ENCODE measurements at regions not wholly inside any gene's neighbourhood (a gene's known extent, or its start where the extent isn't known, plus 50 kb on each side); places are given as distances from the start of the nearest gene placed in this dataset.

DNA sequence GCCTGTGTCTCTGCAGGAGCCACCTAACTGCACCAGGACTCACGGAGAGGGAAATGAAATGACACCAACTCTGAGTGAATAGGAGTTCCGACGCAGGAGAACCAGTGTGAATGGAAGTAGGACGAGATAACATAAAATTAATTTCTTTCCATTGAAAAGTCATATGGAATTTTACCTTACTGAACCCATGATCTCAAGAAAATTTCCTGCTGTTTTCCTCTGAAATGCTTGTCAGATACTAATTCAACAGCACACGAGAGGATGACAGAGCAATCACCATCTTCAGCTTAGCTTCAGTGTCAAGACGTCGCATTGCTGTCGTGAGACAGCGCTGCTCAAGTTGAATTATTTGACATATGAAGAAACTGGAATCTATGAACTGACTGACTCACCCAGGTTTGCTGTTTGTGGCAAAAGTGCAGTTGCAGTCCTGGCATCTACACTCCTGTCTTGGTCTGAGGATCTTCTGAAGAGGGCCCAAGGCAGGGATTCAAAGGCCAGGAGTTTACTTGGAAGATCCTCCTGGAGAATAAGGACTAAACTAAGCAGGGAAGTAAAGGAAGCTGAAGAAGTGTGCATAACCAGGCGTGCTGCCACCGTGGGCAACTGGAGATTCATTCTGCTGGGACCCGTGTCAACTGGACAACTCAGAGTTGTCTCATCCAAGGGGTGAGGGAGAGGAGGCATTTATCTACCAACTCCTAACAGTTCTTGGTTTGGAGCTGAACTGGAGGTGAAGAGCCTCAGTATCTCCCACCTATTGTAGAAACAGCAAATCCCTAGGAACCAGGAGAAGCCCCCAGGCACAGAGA is 214.4 kb upstream of the IRS2 start:
- TF ChIP-seq, protein P1, sequence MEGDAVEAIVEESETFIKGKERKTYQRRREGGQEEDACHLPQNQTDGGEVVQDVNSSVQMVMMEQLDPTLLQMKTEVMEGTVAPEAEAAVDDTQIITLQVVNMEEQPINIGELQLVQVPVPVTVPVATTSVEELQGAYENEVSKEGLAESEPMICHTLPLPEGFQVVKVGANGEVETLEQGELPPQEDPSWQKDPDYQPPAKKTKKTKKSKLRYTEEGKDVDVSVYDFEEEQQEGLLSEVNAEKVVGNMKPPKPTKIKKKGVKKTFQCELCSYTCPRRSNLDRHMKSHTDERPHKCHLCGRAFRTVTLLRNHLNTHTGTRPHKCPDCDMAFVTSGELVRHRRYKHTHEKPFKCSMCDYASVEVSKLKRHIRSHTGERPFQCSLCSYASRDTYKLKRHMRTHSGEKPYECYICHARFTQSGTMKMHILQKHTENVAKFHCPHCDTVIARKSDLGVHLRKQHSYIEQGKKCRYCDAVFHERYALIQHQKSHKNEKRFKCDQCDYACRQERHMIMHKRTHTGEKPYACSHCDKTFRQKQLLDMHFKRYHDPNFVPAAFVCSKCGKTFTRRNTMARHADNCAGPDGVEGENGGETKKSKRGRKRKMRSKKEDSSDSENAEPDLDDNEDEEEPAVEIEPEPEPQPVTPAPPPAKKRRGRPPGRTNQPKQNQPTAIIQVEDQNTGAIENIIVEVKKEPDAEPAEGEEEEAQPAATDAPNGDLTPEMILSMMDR (IDR thresholded peaks at IDR 0.05): no peak
- TF ChIP-seq EP300 (IDR thresholded peaks at IDR 0.05; ENCODE audit: low read depth) (no peak), POLR2AphosphoS5 (IDR thresholded peaks at IDR 0.05) (no peak), POLR2A (IDR thresholded peaks at IDR 0.05) (no peak)
- no peak for DNase-seq
- H3K4me1 ChIP-seq: no peaks in the 10 kb centered on the region
- no peak overlapping the region for H3K4me3 ChIP-seq
- no peak overlapping the region for H3K27ac ChIP-seq
- 82% methylated on average over 11 to 12 of the region's 12 CpGs for WGBS, 2 donors (ENCODE audit: low coverage in 1 of 2)
- no peaks in the 10 kb centered on the region for H3K9me3 ChIP-seq
- intact Hi-C loops (cut with DNase I; ENCODE audit: low total_unique reads) (no loop called here), in situ Hi-C loops (cut with MboI; ENCODE audit: low pct_ligation_motif_present in 1 of 4, low pct_unique_long_range_greater_than_20kb in 1 of 4, low sequenced_read_pairs in 3 of 4) (no loop called here)
- no peaks in the 10 kb centered on the region for H3K27me3 ChIP-seq
- no peaks in the 10 kb centered on the region for H3K36me3 ChIP-seq

DNA sequence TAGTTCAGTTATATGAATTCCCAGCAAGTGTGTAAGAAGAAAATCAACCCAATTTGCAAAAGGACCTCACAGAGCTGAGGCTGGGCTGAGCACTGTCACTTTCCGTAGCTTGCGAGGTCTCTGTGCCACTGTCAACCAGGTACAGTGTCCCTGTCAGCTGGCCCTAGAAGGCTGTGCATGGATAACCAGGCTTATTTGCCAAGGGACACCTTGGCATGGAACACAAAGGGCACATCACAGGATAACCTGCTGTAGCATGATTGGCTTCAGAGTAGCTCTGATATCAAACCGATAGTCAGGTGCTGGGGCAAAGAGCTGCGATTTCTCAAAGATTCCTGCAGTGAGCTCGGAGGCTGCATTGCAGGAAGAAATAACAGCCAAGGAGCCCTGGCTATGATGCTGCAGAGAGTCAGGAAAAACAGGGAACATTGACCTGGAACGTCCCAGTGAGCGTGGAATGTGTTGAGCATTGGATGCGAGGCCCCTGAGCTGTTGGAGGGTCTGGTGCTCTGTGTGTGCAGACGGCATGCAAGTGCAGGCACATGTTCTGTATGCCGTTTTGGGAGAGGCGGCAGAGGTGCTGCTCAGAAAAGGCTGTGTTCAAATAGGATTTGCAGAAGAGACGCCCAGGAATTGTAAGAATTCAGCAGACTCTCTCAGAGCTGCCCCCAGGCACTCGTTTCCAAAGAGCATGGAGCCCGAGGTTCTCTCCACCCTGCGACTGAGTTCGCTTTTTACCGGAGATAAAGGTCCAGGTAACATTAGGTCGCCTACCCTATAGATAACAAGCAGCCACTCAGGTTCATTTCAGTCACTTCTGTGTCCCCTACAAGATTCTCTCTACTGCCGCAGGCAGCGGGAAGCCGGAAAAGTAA is 213.5 kb upstream of the IRS2 start:
- Histone ChIP-seq H3K27me3 (no peaks in the 10 kb centered on the region), H3K4me3 (no peak overlapping the region), H3K36me3 (no peaks in the 10 kb centered on the region), H3K27ac (no peak overlapping the region), H3K4me1 (no peaks in the 10 kb centered on the region), H3K9me3 (no peaks in the 10 kb centered on the region)
- WGBS, 2 donors (ENCODE audit: low coverage in 1 of 2): 61 to 81% methylated on average over 4 to 21 of the region's 21 CpGs
- in situ Hi-C loops (cut with MboI; ENCODE audit: low pct_ligation_motif_present in 1 of 4, low pct_unique_long_range_greater_than_20kb in 1 of 4, low sequenced_read_pairs in 3 of 4): no loop called here
- intact Hi-C loops (cut with DNase I; ENCODE audit: low total_unique reads): no loop called here
- DNase-seq: no peak
- TF ChIP-seq, protein P1 (IDR thresholded peaks at IDR 0.05): no peak
- TF ChIP-seq POLR2A (IDR thresholded peaks at IDR 0.05) (no peak), POLR2AphosphoS5 (IDR thresholded peaks at IDR 0.05) (no peak), EP300 (IDR thresholded peaks at IDR 0.05; ENCODE audit: low read depth) (no peak)

DNA sequence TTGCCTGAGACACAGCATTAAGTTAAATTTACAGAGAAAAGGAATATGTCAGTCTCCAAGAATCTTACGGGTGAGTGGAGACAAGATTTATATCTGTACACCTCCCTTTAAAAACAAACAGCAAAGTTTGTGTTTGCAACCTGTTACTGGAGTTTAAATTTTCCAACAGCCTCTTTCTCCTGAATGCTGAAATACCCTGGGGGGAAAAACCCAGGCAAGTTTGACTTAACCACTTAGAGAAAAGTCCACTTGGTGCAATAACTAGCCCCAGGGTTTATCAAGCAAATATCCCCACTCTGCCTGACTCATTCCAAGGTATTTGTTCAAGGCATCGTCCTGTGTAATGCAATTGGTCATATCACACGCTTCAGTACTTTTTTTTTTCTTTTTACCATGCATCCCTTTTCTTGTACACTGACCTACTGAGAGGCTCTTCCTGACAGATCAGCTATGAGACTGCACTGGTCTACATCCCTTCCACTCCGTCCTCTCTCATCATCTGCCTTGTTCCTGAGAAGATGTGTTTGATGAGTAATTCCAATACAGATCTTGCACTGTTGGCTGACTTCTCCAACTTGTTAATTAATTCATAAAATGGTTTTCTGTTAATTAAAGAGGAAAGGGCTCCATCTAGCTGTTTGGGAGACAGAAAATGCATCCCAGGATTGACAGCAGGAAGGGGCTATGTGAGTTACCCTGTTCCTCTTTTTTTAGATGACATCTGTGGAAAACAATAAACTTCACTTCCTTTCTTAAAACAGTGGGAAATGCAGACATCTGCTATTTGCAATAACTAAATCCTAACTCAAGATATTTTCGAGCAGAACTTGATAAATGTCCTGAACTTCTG is 212.5 kb upstream of the IRS2 start:
- in situ Hi-C loops (cut with MboI; ENCODE audit: low pct_ligation_motif_present in 1 of 4, low pct_unique_long_range_greater_than_20kb in 1 of 4, low sequenced_read_pairs in 3 of 4): no loop called here
- DNase-seq: no peak
- 33 to 40% methylated on average over 5 of the region's 5 CpGs for whole genome bisulfite sequencing, 2 donors (ENCODE audit: low coverage in 1 of 2)

More for the DNA sequence above, 212.5 kb upstream of the IRS2 start:
- no peaks in the 10 kb centered on the region for H3K9me3 ChIP-seq
- intact Hi-C loops (cut with DNase I; ENCODE audit: low total_unique reads): no loop called here
- no peak overlapping the region for H3K27ac ChIP-seq
- H3K27me3 ChIP-seq: no peaks in the 10 kb centered on the region
- TF ChIP-seq POLR2A (IDR thresholded peaks at IDR 0.05) (no peak), EP300 (IDR thresholded peaks at IDR 0.05; ENCODE audit: low read depth) (no peak), POLR2AphosphoS5 (IDR thresholded peaks at IDR 0.05) (no peak)
- TF ChIP-seq, protein P1 (IDR thresholded peaks at IDR 0.05): no peak
- no peaks in the 10 kb centered on the region for H3K4me1 ChIP-seq
- no peaks in the 10 kb centered on the region for H3K36me3 ChIP-seq
- H3K4me3 ChIP-seq: no peak overlapping the region

Data from transverse colon (tissue), 4 donors.